ENCODE measurements at regions not wholly inside any gene's neighbourhood (a gene's known extent, or its start where the extent isn't known, plus 50 kb on each side); places are given as distances from the start of the nearest gene placed in this dataset.

DNA sequence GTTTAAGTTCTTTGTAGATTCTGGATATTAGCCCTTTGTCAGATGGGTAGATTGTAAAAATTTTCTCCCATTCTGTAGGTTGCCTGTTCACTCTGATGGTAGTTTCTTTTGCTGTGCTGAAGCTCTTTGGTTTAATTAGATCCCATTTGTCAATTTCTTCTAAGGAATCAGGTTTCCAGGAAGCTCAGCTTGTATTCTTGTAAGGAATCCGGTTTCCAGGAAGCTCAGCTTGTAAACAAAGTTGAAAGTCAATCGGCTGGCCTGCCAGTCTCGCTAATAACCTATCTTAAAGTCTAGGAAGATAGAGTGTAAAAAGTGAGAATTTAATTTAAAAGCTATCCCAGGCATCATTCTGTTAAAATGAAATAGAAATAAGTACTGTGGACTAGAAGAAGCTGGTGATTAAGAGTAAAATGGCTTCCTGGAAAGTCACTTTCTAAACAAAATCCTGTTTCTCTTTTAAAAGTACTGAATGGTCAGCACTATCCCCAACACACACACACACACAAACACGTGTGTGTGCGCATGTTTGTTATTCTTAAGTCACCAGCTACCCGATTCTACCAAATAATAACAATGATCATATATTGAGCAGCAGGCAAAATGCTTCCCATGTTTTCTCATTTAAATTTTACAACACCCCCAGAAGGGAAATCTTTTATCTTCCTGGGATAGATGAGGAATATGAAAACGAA is 171.7 kb downstream of the PAPSS1 start:
- Histone ChIP-seq H2AFZ (ENCODE audit: low read depth, low read length) (peak overlapping the region; percentile 37; the same call in 1 of the 2 replicates), H3K4me2 (ENCODE audit: insufficient read depth, low read length) (no peak overlapping the region), H4K20me1 (replicated peaks; ENCODE audit: control insufficient read depth, insufficient read depth, low read length) (no peaks in the 10 kb centered on the region), H3K4me1 (replicated peaks in 1 of 2; ENCODE audit: control insufficient read depth in 2 of 2, insufficient read depth in 2 of 2, low read length in 2 of 2) (no peaks in the 10 kb centered on the region), H3K79me2 (ENCODE audit: control insufficient read depth, insufficient read depth, low read length) (no peaks in the 10 kb centered on the region), H3K9me3 (replicated peaks; ENCODE audit: control insufficient read depth, insufficient read depth, low read depth, low read length) (no peaks in the 10 kb centered on the region), H3K4me3 (no peak overlapping the region), H3K36me3 (ENCODE audit: control insufficient read depth, insufficient read depth, low read length) (no peaks in the 10 kb centered on the region), H3K27ac (ENCODE audit: extremely low read depth, low read depth, low read length) (peak overlapping the region; percentile 44; the same call in 1 of the 3 replicates), H3K27me3 (ENCODE audit: control insufficient read depth in 2 of 2, insufficient read depth in 2 of 2, low read length in 2 of 2) (no peaks in the 10 kb centered on the region), H3K9me1 (ENCODE audit: control insufficient read depth, insufficient read depth, low read length) (no peaks in the 10 kb centered on the region), H3K9ac (ENCODE audit: insufficient read depth in 1 of 2, low read depth in 2 of 2, low read length in 2 of 2) (no peak overlapping the region)
- peak in 1 of 4 experiments; percentile 6 for DNase-seq (ENCODE audit: extremely low read depth in 1 of 4, low spot score in 3 of 4)
- BruUV-seq (replicated peaks) = no TSS peak
- TF ChIP-seq, protein P1, sequence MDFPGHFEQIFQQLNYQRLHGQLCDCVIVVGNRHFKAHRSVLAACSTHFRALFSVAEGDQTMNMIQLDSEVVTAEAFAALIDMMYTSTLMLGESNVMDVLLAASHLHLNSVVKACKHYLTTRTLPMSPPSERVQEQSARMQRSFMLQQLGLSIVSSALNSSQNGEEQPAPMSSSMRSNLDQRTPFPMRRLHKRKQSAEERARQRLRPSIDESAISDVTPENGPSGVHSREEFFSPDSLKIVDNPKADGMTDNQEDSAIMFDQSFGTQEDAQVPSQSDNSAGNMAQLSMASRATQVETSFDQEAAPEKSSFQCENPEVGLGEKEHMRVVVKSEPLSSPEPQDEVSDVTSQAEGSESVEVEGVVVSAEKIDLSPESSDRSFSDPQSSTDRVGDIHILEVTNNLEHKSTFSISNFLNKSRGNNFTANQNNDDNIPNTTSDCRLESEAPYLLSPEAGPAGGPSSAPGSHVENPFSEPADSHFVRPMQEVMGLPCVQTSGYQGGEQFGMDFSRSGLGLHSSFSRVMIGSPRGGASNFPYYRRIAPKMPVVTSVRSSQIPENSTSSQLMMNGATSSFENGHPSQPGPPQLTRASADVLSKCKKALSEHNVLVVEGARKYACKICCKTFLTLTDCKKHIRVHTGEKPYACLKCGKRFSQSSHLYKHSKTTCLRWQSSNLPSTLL (IDR thresholded peaks at IDR 0.05) = peak; percentile 80; the same call in 1 of the 2 replicates
- TF ChIP-seq CC2D1A (IDR thresholded peaks at IDR 0.05) (peak; percentile 80), KLF1 (tag; IDR thresholded peaks at IDR 0.05) (no peak), PKNOX1 (IDR thresholded peaks at IDR 0.05) (no peak), ZBTB1 (CRISPR knock-in tag; IDR thresholded peaks at IDR 0.05; ENCODE audit: borderline replicate concordance, low read depth) (no peak)
- in situ Hi-C loops (cut with MboI) (no loop called here), intact Hi-C loops (cut with micrococcal nuclease) (no loop called here)
- CTCF ChIA-PET (ENCODE audit: low intra/inter-chr PET ratio) = no interaction called here
- POLR2A ChIA-PET = no interaction called here
- FAIRE-seq = no peak
- 2% methylated on average over 7 of the region's 7 CpGs for WGBS (ENCODE audit: insufficient coverage, low coverage, missing lambda C conversion rate)
- ATAC-seq = no peak

Data from K562 (cell line).